Cardiac fibroblast (primary cell): ENCODE measurements at regions not wholly inside any gene's neighbourhood (a gene's known extent, or its start where the extent isn't known, plus 50 kb on each side); places are given as distances from the start of the nearest gene placed in this dataset.

ENCODE experiments used
- DNase-seq, 2 donors: peaks; one replicate each; pipeline versions ENCODE4 v3.0.0 to v3.0.0-alpha.2; 2010; ENCODE audit warnings: low read depth in 2 of 2
- H3K4me3 ChIP-seq, 2 donors: replicated peaks in 1 of 2; 1 replicate in 1 of 2; 2 replicates in 1 of 2; pipeline ENCODE4 v1.5.1; 2011; ENCODE audit warnings: low read depth in 2 of 2, low read length in 2 of 2, mild to moderate bottlenecking in 2 of 2, moderate library complexity in 1 of 2
- CTCF ChIP-seq: IDR thresholded peaks from one replicate; pipeline ENCODE4 v1.5.1; 2011; ENCODE audit warnings: low read depth, mild to moderate bottlenecking, low read length, inconsistent platforms

- no peak for TF ChIP-seq CTCF
- DNase-seq: no peak
Measured at GRCh38 chr16:63614429-63614828, 1507.4 kb downstream of the CDH11 start.

GRCh38 chr16:63613701-63614100 is 1508.2 kb downstream of the CDH11 start:
- DNase-seq: peak; percentile 8 to 44
- TF ChIP-seq CTCF: no peak
- H3K4me3 ChIP-seq: no peak overlapping the region

More at GRCh38 chr16:63614429-63614828, 1507.4 kb downstream of the CDH11 start:
- no peak overlapping the region for H3K4me3 ChIP-seq

- DNase-seq: peak in 1 of 2 donors; percentile 24
- no peak for TF ChIP-seq CTCF
Measured at GRCh38 chr16:63612462-63613227, 1509.2 kb downstream of the CDH11 start.

GRCh38 chr16:63606778-63607177 is 1515.1 kb downstream of the CDH11 start:
- TF ChIP-seq CTCF: no peak
- no peak for DNase-seq
- no peak overlapping the region for H3K4me3 ChIP-seq

More at GRCh38 chr16:63612462-63613227, 1509.2 kb downstream of the CDH11 start:
- no peak overlapping the region for H3K4me3 ChIP-seq

GRCh38 chr16:63602206-63602927 is 1519.5 kb downstream of the CDH11 start:
- no peak overlapping the region for H3K4me3 ChIP-seq
- TF ChIP-seq CTCF: no peak

GRCh38 chr16:63596716-63597115 is 1525.1 kb downstream of the CDH11 start:
- TF ChIP-seq CTCF: no peak
- no peak for DNase-seq

More at GRCh38 chr16:63602206-63602927, 1519.5 kb downstream of the CDH11 start:
- DNase-seq: no peak

More at GRCh38 chr16:63596716-63597115, 1525.1 kb downstream of the CDH11 start:
- no peak overlapping the region for H3K4me3 ChIP-seq
